ENCODE measurements at regions not wholly inside any gene's neighbourhood (a gene's known extent, or its start where the extent isn't known, plus 50 kb on each side); places are given as distances from the start of the nearest gene placed in this dataset.
"Not testable (repeated sequence)": the region's sequence is repeated elsewhere in the genome, so short reads cannot be mapped to it uniquely, and the experiment has no call there.

DNA sequence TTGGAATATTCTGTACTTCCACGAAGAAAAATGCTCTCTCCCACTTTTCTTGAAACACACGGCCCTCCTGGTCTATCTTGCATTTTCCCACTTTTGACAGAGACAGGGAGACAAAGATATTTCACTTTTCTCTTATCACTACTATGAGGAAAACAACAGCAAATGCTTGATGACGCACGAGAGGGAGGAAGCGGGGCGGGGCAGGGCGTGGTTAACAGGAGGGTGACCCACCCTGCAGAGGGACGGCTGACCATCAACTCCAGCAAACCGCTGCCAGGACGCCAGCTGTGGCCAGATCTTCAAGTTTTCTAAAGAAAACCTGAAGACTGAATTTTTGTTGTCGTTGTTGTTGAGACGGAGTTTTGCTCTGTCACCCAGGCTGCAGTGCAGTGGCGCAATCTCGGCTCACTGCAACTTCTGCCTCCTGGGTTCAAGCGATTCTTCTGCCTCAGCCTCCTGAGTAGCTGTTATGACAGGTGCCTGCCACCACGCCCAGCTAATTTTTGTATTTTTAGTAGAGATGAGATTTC lies 63.8 kb downstream of the NSUN5 start:
- not testable (repeated sequence) for ATAC-seq, DNase-seq

- ATAC-seq (peak; percentile 95), DNase-seq (peak; percentile 91)
Observed at GRCh38 chr7:73234994-73235717, 73.5 kb downstream of the NSUN5 start.

GRCh38 chr7:73225745-73226144 lies 82.9 kb downstream of the NSUN5 start:
- ATAC-seq: not testable (repeated sequence)

GRCh38 chr7:73221724-73222123 lies 86.9 kb downstream of the NSUN5 start:
- not testable (repeated sequence) for DNase-seq
- peak; percentile 29 for ATAC-seq

More at GRCh38 chr7:73225745-73226144, 82.9 kb downstream of the NSUN5 start:
- not testable (repeated sequence) for DNase-seq

GRCh38 chr7:73220766-73221370 lies 87.8 kb downstream of the NSUN5 start:
- ATAC-seq, DNase-seq: not testable (repeated sequence)

GRCh38 chr7:73220357-73220756 lies 88.3 kb downstream of the NSUN5 start:
- peak; percentile 62 for ATAC-seq
- not testable (repeated sequence) for DNase-seq

- not testable (repeated sequence) for ATAC-seq, DNase-seq
Observed at GRCh38 chr7:73218802-73219201, 89.8 kb downstream of the NSUN5 start.

GRCh38 chr7:73216046-73216675 lies 92.5 kb downstream of the NSUN5 start:
- not testable (repeated sequence) for DNase-seq, ATAC-seq

DNA sequence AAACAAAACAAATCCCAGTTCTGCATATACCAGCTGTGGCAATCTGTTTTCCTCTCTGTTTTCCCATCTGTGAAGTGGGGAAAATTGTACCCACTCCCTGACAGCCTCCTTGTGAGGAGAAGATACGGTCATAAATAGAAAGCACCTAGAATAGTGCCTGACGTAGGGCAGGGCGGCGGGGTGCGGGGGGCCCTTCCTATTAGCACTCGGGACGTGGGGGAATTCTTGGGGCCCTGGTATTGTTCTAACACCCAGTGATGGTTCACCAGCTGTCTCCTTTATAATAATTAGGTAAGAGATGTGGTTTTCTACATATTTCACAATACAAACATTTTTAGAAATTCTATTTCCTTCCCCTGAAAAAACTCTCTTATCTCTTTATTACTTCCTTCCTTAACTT lies 93.4 kb downstream of the NSUN5 start:
- ATAC-seq, DNase-seq: not testable (repeated sequence)

DNA sequence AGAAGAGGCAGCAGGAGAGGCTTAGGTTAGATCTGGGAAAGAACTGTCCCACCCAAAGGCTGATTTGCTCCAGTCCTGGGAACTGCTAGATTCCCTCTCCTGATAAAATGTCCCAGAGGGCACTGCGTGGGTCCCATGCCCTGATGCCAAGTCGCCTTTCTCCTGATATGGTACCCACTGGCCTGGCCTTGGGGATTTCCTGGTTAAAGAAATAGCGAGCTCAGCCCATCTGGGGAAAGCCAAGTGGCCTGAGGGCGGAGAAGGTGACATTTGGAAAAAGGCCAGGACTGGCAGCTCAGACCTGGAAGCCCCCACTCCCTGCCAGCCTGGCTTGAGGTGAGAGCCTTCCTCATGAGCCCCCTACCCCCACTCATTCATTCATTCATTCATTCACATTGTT lies 94.2 kb downstream of the NSUN5 start:
- ATAC-seq, DNase-seq: not testable (repeated sequence)

- DNase-seq (peak; percentile 16), ATAC-seq (peak; percentile 12)
Observed at GRCh38 chr7:73213076-73213475, 95.5 kb downstream of the NSUN5 start.

GRCh38 chr7:73205594-73205993 lies 103.0 kb downstream of the NSUN5 start:
- ATAC-seq, DNase-seq: not testable (repeated sequence)

- not testable (repeated sequence) for DNase-seq, ATAC-seq
Observed at GRCh38 chr7:73204898-73205297, 103.7 kb downstream of the NSUN5 start.

- ATAC-seq, DNase-seq: not testable (repeated sequence)
Observed at GRCh38 chr7:73203312-73203711, 105.3 kb downstream of the NSUN5 start.

DNA sequence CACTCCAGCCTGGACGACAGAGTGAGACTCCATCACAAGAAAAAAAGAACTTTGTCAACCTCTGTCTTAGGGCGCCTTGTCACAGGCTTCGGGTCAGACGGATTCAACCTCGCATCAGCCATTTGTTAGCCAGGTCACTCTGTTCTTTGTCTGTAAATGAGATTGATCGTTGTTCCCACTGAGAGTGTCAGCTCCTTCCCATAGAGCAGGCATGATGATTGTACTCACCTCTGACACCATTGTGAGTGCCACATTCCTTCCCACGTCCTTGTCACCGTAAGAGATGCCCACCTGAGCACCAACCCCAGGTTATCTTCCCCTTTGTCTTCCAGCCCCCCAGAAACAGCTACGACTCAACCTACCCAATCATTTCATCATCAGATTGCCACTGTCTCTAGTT lies 107.4 kb downstream of the NSUN5 start:
- DNase-seq, ATAC-seq: not testable (repeated sequence)

DNA sequence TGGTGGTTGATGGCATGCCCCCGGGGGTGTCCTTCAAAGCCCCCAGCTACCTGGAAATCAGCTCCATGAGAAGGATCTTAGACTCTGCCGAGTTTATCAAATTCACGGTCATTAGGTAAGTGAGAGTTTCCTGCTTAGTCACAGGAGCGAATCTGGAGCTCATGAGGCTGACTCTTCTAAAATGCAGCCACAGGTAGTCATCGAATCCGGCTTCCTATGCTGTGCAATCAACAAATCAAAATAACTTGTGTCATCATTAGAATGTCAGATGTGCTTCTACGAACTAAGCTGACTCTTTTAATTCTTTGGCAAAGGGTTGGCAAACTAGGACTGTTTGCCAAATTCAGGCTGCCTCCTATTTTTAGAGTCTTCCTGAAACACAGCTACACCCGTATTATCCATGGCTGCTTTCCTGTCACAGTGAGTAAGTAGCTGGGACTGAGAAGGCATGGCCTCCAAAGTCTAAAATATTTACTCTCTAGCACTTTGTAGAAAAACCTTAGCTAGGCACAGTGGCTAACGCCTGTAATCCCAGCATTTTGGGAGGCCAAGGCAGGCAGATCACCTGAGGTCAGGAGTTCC lies 108.0 kb downstream of the NSUN5 start:
- DNase-seq, ATAC-seq: not testable (repeated sequence)

- ATAC-seq: not testable (repeated sequence)
Observed at GRCh38 chr7:73193991-73194390, 108.2 kb upstream of the SPDYE9 start.

GRCh38 chr7:73190483-73191155 lies 104.8 kb upstream of the SPDYE9 start:
- DNase-seq, ATAC-seq: not testable (repeated sequence)

More at GRCh38 chr7:73193991-73194390, 108.2 kb upstream of the SPDYE9 start:
- DNase-seq: not testable (repeated sequence)

- DNase-seq, ATAC-seq: not testable (repeated sequence)
Observed at GRCh38 chr7:73188287-73188686, 102.4 kb upstream of the SPDYE9 start.

- not testable (repeated sequence) for DNase-seq, ATAC-seq
Observed at GRCh38 chr7:73186589-73187309, 100.9 kb upstream of the SPDYE9 start.

GRCh38 chr7:73176813-73177212 lies 91.0 kb upstream of the SPDYE9 start:
- DNase-seq, ATAC-seq: not testable (repeated sequence)

All from stimulated activated naive CD8-positive, alpha-beta T cell treated with anti-CD3 and anti-CD28 coated beads, Interleukin-15, Interleukin-2, amounts not matched to agents 100 U/mL and 50 U/mL, for 24 hours (primary cell).